GM19238 (cell line): ENCODE measurements at regions not wholly inside any gene's neighbourhood (a gene's known extent, or its start where the extent isn't known, plus 50 kb on each side); places are given as distances from the start of the nearest gene placed in this dataset.

Source experiments
- DNase-seq: peaks from one replicate; pipeline ENCODE4 v3.0.0; 2011; ENCODE audit warnings: low spot score; ENCODE audit not compliant: insufficient read length

DNA sequence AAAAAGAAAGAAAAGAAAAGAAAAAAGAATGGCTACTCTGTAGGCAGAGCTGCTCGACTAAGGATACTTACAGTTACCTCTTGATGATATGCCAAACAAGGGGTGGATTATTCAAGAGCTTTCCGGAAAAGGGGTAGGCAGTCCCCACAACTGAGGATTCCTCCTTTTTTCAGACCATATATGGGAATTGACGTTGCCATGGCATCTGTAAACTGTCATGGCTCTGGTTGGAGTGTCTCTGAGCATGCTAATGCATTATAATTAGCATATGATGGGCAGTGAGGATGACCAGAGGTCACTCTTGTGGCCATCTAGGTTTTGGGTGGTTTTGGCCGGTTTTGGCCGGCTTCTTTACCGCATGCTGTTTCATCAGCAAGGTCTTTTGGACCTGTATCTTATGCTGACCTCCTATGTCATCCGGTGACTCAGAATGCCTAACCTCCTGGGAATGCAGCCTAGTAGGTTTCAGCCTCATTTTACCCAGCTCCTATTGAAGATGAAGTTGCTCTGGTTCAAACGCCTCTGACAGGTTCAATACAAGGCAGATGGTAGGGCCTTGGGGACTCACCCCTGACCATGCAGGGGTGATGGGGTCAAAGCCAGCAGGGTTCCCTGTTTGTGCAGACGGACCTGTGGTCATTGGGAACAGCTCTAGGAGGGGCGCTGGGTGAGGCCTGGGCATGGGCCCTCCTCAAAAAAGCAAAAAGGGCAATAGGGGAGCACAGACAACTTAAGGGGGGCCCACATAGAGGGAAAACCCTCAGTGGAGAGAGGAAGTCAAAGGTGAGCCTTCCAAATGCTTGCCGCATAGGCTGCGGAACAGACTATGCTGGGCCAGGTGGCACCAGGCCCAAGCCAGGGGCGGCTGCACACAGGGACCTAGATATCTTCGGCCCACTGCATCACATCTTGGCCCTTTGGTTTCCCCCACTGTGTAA lies 251.2 kb upstream of the RAB6C start:
- no peak for DNase-seq

DNA sequence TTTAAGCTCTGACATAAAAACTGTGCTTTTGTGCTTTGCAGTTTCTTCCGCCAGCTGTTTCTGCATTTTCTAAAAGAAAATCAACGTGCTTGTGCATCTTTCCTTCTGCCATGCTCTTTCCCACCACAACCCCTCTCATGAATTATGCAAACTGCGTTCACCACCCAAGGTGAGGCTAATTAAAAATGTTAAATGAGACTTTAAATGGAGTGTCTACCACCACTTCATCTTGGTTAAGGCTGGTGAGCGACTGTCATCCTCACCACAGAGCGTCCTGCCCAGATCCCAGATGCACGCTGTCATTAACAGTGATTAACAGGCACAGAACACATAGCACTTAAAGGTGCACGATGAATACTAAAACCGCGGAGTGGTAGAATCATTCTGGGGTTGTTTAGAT lies 250.5 kb upstream of the RAB6C start:
- DNase-seq: no peak

DNA sequence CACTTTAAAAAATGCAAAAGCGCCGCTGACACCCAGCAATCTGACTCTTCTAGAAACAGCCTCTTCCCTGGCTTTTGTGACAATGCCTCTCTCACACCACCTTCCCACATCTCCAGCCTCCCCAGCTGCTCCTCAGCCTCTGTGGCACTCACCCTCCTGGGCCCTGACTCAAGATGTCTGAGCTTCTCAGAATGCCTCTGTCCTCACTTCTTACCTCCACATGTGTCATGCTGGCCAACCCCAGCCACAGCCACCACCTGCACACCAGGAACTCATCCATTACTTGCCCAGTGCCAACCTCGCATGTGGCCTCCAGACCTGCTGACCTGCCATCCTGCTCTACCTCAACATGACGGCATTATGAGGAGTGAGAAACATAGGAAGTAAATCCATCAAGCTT lies 249.8 kb upstream of the RAB6C start:
- no peak for DNase-seq

DNA sequence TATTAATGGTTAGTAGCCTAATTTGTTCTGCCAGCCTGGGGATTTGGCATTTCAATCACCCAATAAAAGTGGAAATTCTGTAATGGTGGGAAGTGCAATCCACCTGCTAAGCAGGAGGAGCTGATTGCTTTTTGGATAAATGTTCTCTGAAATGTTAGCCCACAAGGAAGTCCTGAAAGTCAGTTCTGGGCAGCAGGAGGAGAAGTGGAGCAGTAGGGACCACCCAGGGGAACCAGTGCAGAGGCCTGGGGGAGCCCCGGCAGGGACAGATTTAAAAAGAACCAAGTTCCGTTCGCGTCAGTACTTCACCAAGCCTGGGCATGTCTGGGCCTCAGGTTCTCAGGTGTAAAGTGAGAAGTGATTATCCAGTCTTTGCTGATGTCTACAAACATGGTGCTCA lies 248.5 kb upstream of the RAB6C start:
- no peak for DNase-seq

DNA sequence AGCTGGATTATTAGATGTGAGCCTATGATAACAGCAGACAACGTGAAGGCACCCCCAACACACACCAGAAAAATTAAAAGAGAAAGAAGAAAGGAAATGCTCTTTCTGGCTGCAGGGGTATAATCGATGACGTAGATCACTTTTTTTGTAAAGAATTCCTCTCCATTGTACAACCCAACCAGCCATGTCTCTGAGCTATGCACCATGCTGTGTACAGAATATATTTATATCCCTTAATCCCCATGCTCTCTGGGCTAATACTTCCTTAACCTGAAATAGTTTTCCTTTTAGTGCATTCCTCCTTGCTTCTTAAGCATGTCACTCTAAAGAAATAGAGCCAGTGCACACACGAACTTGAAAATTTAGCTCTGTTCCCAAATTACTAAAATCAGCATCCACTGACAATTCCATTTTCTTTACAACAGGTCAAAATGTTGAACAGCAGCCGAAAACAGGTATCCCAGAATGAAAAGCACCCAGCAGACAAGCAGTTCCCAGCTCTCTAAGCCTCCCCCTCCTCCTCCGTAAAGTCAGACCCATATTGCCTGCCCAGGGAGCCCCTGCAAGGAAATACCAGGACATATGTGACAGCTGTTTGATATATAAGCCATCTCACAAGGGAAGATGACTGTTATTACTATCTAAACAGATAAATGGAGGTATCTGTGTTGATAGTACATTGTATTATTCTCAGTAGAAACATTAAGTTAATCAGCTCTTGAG lies 247.4 kb upstream of the RAB6C start:
- no peak for DNase-seq

DNA sequence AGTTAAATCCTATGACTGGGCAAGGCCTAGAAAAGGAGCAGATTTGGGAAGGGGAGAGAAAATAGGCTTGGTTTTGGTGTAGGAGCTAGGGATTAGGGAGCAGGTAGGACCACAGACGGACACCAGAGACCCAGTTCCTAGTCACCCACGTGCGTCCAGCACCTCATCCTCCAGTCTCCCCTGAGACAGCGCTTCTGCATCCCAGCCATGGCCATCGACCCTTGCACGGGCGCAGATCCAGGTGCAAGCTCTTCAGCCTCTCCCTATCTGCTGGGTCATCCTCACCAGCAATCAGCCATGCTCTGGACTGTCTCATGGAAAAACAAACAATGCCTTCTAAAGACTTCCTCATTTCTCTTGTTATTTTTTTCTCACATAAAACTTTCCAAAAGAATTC lies 246.8 kb upstream of the RAB6C start:
- DNase-seq: no peak

DNA sequence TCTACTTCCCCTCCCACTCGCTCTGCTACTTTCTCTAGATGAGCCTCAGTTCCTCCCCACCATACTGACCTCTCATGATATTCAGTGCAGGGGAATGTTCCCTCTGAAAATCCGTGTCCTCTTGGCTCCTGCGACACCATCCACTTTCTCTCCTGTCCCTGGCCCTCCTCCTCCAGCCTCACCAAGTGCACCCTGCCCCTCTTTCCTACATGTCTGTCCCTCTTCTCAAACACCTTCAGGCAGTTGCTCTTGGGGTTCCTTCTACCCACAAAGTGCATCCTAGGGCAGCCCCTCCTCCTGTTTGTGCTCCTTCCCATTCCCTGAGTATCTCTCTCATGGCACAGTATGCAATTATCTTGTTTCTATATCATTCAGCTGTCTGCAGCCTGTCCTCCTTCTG lies 246.4 kb upstream of the RAB6C start:
- DNase-seq: no peak

DNA sequence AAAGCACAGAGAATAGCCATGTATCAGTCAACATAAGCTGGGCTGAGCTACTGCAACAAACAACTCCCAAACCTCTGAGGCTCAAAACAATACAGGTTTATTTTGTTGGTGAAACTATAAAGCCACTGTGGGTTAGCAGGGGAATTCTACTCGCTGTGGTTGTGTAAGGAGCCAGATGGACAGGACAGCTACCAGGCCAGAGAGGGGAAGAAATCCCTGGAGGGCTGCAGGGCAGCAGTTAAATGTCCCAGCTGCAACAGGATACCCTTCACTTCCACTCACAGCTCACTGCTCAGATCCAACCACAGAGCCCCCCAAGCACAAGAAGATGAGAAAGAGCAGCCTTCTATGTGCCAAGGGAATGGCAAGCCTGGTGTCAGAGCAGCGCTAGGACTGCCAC lies 245.9 kb upstream of the RAB6C start:
- DNase-seq: no peak

DNA sequence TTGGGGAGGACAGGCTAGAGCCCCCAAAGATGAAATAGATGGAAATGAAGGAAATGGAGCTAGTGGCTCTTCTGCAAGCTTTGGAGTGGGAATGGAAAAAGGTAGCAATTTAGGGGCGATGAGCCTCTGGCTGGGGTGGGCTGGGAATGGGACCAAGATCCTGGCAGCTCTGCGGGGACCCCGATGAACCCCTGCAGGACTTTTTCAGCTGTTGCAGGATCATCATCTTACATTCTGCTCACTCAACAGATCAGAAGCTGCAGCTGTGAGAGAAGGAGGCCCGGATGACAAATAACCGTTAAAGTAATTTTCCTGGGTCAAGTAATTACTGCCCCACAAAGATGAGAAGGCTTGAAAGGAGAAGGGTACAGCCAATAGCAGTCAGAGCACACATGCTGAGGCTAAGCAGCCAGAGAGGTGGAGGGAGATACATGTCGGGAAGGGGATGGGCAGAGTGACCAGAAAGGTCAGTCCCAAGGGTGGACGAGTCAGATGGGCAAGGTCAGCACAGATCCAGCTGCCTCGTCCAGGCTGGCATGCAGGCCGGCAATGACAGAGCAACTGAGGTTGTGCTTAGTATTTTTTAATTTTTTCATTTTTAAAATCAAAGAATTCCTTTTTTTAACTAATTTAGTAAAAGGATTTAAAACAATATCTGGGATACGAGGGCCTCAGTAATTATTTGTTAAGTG lies 245.0 kb upstream of the RAB6C start:
- DNase-seq: no peak

DNA sequence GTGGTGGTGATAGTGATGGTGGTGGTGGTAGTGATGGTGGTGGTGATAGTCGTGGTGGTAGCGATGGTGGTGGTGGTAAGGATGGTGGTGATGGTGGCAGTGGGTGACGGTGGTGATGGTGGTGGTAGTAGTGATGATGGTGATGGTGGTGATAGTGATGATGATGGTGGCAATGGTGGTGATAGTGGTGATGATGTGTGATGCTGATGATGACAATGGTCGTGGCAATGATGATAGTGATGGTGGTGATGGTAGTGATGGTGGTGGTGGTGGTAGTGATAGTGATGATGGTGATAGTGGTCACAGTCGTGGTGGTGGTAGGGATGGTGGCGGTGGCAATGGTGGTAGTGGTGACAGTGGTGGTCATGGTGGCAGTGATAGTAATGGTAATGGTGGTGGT lies 243.9 kb upstream of the RAB6C start:
- DNase-seq: no peak

DNA sequence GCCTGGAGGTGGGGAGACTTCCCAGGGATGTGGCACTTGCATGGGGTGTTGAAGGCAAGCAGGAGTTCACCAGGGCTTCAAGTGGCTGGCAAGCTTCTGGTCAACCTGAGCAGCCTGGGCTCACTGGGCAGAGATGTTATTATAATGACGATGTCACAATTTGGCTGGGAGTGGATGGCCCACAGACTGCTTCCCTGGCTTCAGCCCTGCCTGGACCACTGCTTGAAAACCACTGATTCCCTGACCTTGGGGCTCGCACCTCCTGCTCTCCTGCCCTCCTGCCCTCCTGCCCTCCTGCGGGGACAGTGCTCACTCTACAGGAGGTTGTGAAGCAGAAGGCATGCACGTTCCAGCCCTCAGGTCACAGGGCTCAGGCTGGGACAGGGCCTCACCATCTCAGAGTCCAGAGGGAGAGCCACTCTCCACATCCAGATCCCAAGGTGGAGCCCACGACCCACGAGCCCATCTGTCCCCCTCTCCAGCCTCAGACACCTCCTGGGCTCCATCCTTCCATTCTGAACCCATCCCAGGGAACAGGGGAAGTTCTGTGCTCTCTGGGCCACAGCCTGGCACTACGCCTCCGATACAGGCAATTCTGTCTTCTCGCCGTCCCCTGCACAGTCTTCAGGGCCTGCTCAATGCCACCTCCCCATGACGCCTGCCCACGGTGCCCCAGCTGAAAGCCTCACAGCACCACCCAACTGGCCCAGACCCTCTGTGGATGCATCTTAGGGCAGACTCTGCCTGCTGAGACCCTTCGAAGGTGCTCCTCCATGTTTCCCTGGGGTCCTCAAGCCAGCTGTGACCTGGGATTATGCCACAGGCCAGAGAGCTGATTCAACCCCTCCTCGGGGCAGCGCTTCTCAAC lies 241.6 kb upstream of the RAB6C start:
- no peak for DNase-seq

DNA sequence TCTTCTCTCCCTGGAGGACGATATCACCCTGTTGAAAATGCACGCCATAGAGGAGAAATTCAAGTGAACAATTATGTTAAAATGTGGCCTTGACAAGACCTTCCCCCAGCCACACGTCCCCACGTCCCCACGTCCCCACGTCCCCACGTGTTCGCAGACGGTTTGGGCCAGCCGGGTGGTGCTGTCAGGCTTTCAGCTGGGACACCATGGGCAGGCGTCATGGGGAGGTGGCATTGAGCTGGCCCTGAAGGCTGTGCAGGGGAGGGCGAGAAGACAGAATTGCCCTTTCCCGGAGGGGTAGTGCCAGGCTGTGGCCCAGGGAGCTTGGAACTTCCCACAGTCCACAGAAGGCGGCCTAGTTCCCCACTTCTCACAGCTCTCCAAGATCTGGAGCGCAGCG lies 240.7 kb upstream of the RAB6C start:
- no peak for DNase-seq

DNA sequence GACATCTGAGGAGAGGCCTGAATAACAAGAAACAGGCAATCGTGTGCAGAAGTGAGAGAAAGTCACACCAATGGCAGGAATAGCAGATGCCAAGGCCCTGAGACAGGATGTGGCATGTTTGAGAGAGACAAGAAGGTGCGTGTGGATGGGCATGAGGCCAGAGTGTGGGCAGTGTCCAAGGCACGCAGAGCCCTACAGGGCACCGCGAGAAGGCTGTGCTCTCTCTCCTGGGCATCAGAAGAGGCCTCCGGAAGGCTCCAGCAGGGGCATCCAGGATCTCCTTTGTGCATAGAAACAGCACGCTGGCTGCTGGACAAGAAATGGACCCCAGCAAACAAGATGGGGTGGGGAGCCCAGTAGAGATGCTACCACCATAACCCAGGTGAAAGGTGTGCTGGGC lies 239.0 kb upstream of the RAB6C start:
- no peak for DNase-seq

DNA sequence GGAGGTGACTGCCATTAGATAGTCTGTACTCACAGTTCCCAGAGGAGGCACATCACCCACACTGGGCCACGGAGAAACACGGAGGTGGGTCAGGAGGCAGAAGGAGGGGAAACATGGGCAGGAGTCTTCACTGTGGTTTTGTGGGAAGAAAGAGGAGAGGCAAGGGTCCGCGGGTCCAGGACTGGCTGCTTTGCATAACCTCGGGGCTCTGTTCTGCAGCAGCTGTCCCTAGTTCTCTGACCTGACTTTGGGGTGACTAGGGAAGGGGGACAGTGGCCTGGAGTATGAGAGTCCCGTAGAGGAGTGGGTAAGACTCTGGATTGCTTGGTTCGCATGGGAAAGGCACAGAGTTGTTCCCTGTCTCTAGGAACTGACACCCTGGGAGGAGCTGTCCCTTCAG lies 238.3 kb upstream of the RAB6C start:
- DNase-seq: no peak

DNA sequence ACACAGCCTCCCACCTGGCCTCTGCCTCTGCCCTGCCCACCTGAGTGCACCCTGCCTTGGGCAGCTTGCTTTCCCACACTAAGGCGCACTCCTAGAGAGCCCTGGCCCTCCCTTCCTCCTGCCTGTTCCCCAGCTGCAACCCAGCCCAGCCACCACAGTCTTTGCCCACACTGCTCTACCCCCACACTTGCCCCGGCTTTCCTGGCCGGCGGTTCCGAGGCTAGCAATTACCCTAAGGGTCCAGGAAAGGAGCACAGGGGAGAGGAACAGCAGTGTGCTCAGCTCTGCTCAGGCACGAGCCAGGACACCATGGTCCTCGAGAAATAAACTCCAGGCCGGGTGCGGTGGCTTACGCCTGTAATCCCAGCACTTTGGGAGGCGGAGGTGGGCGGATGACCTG lies 237.8 kb upstream of the RAB6C start:
- no peak for DNase-seq

DNA sequence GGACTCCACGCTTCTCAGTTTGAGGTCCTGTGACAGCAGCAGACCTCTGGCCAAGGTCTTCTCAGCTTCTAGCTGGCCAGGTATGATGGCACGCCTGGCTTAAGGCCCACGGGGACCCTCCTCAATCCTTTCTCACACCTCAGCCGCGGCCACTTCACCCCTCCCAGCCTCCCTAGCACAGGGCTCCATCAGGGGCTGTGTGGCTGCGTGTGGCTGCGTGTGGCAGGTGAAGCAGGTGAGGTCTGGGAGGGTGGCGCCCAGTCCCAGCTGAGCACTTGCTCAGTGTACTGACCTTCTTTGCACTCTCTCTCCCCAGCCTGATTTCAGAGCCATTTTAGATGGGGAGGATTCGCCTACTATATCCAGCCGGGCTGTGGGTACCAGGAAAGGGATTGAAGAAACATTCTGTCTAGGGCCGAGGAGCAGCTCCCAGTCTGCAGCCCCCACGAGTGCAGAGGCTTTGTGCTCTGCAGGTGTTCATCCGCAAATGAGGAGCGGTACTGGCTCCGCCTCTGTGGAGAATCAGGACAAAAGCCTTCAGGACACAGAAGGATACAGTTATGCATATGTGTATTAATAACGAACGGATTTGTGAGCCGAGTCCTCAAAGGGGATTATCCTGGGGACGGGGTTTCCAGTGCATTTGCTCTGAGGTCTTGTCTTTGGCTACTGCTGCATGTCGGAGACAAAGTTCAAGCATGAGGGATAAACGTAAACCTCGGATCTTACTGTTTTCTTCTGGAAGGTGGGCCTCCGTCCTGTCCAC lies 236.9 kb upstream of the RAB6C start:
- no peak for DNase-seq

DNA sequence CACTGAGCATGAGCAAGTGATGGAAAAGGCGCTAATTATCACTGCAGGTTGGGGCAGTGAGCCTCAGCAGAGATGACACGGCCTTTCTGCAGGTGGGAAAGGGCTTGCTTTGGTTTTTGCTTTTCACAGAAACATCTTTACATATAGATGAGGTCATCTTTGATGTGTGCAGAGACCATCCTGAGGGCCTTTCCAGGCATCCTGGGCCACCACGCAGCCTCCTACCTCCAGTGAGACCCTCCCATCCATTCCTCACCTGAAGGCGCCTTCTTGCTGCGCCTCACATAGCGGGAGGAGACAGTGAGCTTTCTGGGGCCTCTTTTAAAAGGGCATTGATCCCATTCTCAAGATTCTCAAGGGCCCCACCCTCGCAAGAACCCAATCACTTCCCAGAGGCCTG lies 235.3 kb upstream of the RAB6C start:
- no peak for DNase-seq

DNA sequence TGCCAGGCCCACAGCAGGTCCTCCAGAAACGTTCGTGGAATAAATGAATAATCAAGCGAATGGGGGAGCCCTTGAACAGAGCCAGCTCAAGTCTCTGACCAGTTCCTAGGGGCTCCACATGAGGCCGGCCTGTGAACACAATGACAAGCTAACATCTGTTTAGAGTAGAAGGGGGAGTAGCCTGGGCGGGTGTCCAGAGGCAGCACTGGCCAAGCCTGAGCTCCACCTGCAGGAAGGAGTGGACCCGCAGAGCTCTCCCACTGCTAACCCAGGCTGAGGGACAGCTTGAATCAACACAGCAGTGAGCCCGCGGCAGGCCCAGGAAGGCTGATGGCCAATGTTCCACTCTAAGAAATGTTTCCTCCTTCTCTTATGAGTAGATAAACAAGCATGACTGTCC lies 234.8 kb upstream of the RAB6C start:
- DNase-seq: no peak

DNA sequence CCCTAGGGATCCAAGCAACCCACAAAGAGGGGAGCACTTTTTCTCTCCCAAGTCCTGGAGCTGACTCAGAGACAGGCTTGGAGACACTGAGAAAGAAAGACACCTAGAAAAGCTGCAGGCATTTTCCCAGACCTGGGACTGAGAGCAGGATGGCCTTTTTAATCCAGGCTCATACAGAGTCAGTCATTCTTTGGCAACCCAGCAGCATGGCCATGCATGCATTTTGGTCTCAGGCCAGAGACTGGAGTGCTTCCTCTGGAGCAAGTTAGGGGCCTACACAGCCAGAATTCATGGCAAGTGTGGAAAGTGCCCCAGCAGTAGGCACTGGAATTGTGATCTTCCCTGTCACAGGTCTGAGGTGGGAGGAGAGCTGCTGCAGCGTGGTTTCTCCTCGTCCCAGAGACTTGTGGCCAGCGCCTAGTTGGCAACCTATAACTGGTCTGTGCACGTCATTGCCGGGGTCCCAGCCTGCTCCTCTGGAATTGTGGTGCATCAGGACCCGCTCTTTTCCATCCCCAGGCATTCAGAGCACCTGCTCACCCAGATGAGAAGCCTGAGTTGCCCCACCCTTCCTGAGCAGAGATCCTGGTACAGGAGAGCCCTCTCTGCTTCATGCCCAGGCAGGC lies 231.9 kb upstream of the RAB6C start:
- DNase-seq: no peak

DNA sequence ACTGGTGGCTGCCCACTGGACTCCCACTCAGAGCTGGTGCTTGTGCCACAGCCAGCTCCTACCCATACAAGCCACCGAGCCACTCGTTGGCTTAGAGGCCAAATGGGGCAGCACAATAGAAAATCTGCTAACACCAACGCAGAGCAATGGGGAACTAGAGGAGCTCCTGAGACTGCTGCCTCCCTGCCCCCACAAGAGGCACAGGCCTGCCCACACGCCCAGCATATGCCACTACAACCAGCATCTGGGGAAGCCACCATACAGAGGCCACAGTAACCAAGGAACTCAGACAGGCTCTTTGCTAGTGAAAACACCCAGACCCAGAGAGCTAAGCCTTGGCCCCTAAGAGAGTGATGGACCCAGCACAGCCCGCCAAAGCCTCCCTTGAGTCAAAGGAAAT lies 231.2 kb upstream of the RAB6C start:
- DNase-seq: no peak
